Kidney (tissue), 13 donors: ENCODE measurements at regions not wholly inside any gene's neighbourhood (a gene's known extent, or its start where the extent isn't known, plus 50 kb on each side); places are given as distances from the start of the nearest gene placed in this dataset.
A peak's percentile ranks its signal among the peaks of the same experiment; 100 is the strongest.

Source experiments
- DNase-seq, 5 donors: peaks; one replicate each; pipeline ENCODE4 v3.0.0-alpha.2; 2013 to 2020
- FAIRE-seq: peaks from 2 replicates; lab custom pipeline; 2012; peaks lifted over from hg19 to GRCh38; lab: Jason Lieb, UNC
- H3K27ac ChIP-seq, 2 donors: one replicate each; pipeline ENCODE4 v1.7.0; 2013; ENCODE audit warnings: low read depth in 2 of 2, low read length in 2 of 2, inconsistent platforms in 1 of 2
- H3K27me3 ChIP-seq: one replicate; pipeline ENCODE4 v1.7.1; 2013; ENCODE audit warnings: low read length, inconsistent platforms; ENCODE audit not compliant: control insufficient read depth, insufficient read depth
- H3K36me3 ChIP-seq, 3 donors: one replicate each; pipeline versions ENCODE4 v1.7.0 to v1.7.1; 2013; ENCODE audit warnings: low read length in 3 of 3, control low read depth in 1 of 3, inconsistent platforms in 1 of 3; ENCODE audit not compliant: insufficient read depth in 3 of 3, control insufficient read depth in 2 of 3
- H3K4me1 ChIP-seq, 3 donors: one replicate each; pipeline versions ENCODE4 v1.7.0 to v1.7.1; 2013; ENCODE audit warnings: low read length in 3 of 3, inconsistent platforms in 1 of 3, low read depth in 1 of 3; ENCODE audit not compliant: control insufficient read depth in 2 of 3, insufficient read depth in 2 of 3
- H3K4me3 ChIP-seq, 3 donors: one replicate each; pipeline versions ENCODE4 v1.7.0 to v1.8.1; 2013; ENCODE audit warnings: low read length in 3 of 3, control low read depth in 1 of 3, inconsistent platforms in 1 of 3
- H3K9ac ChIP-seq, 3 donors: one replicate each; pipeline versions ENCODE4 v1.7.0 to v1.7.1; 2013; ENCODE audit warnings: low read length in 3 of 3, control low read depth in 1 of 3, inconsistent platforms in 1 of 3
- H3K9me3 ChIP-seq, 3 donors: one replicate each; pipeline versions ENCODE4 v1.7.0 to v1.7.1; 2013; ENCODE audit warnings: low read length in 3 of 3, control low read depth in 1 of 3, inconsistent platforms in 1 of 3; ENCODE audit not compliant: control insufficient read depth in 2 of 3, insufficient read depth in 1 of 3
- intact Hi-C: fragments of 100-400 bp; cut with DNase I; formaldehyde crosslinking; loops from one replicate; pipeline ENCODE4 v1.11.1; 2022
- TF ChIP-seq, protein P1 (sequence below): IDR thresholded peaks from 3 replicates; pipeline ENCODE4 v1.5.1; 2012; ENCODE audit warnings: mild to moderate bottlenecking, moderate library complexity, borderline replicate concordance; ENCODE audit not compliant: insufficient read depth; ENCODE audit errors: extremely low read depth
- donor health status: control.
- donor health status: control.
- donor health status: control.
- donor health status: control.
- donor health status: control.
- donor health status: DM: yes; HTN: yes; CAD: no.
- donor health status: Normal renal cell carcinoma (clear cell type).

DNA sequence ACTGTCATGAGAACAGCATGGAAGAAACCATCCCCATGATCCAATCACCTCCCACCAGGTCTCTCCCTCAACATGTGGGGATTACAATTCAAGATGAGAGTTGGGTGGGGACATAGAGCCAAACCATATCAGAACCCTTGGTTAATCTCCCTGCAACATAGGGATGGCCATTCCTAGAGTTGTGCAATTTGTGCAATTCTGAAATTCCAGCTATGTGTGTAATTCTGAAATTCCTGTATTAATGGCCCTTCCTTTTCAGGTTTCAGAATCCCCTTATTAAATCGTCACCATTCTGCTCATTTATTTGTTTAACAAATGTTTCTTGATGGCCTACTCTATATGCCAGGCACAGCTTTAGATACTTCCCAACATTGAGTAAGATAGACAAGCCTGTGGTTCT is 282.6 kb downstream of the SMARCA2 start:
- Histone ChIP-seq H3K36me3 (no peaks in the 10 kb centered on the region), H3K27ac (no peak overlapping the region), H3K9me3 (no peaks in the 10 kb centered on the region), H3K27me3 (no peaks in the 10 kb centered on the region), H3K4me3 (no peak overlapping the region), H3K4me1 (no peaks in the 10 kb centered on the region), H3K9ac (no peak overlapping the region)
- no peak for FAIRE-seq
- intact Hi-C loops: no loop called here
- no peak for DNase-seq
- TF ChIP-seq, protein P1, sequence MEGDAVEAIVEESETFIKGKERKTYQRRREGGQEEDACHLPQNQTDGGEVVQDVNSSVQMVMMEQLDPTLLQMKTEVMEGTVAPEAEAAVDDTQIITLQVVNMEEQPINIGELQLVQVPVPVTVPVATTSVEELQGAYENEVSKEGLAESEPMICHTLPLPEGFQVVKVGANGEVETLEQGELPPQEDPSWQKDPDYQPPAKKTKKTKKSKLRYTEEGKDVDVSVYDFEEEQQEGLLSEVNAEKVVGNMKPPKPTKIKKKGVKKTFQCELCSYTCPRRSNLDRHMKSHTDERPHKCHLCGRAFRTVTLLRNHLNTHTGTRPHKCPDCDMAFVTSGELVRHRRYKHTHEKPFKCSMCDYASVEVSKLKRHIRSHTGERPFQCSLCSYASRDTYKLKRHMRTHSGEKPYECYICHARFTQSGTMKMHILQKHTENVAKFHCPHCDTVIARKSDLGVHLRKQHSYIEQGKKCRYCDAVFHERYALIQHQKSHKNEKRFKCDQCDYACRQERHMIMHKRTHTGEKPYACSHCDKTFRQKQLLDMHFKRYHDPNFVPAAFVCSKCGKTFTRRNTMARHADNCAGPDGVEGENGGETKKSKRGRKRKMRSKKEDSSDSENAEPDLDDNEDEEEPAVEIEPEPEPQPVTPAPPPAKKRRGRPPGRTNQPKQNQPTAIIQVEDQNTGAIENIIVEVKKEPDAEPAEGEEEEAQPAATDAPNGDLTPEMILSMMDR: no peak

DNA sequence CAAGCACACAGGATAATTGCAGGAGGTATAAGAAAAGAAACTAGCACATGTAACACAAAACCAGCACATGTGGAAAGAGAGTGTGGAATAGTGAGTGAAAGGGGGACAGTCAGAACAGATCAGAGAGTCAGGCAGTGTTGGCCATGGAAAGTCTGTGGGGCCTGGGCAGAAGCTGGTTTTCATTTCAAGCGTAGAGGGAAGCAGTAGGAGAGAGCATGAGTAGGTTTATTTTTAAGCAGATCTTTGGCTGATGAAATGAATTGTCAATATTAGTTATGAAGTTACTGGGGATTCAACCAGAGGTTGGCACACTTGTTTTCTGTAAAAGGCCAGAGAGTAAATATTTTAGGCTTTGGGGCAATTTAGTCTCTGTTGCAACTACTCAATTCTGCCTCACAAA is 283.1 kb downstream of the SMARCA2 start:
- Histone ChIP-seq H3K27me3 (no peaks in the 10 kb centered on the region), H3K4me3 (no peak overlapping the region), H3K9ac (no peak overlapping the region), H3K4me1 (no peaks in the 10 kb centered on the region), H3K9me3 (no peaks in the 10 kb centered on the region), H3K36me3 (no peaks in the 10 kb centered on the region), H3K27ac (no peak overlapping the region)
- DNase-seq (no peak), FAIRE-seq (no peak)
- TF ChIP-seq, protein P1: no peak
- intact Hi-C loops: no loop called here

DNA sequence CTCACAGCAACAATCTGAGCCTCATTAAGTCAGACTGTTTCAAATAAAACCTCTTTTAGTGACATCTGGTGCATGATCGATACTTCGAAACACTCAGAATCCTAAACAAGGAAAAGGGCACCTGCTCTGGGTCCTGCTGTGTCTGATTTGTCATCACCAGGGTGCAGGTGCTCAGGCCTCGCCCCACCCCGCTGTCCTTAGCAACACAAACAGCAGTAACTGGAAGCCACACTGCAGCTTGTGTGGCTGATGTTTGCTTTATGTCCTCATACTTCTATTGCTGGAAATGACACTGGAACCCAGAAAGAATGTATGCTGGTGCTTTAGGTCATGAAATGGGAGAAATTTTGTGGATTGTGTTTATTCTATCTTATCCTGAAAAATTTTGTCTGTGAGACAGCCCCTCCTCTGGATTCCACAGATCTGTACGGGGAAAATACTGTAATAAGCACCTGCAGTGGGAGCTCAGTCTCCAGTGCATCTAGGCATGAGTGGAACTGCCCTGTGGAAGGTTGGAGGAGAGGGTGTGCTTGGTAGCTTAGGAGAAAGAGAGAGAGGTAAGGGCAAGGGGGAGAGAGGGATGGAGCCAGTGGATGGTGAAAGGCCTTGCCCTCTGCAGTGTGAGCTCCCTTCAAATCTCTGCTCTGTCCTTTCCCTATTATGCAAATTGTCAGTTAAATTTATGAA is 284.2 kb downstream of the SMARCA2 start:
- H3K27ac ChIP-seq: no peak overlapping the region
- no peaks in the 10 kb centered on the region for H3K9me3 ChIP-seq
- intact Hi-C loops: no loop called here
- DNase-seq: peak in 2 of 5 donors; percentile 33 to 34
- FAIRE-seq: no peak
- no peak overlapping the region for H3K9ac ChIP-seq
- H3K36me3 ChIP-seq: no peaks in the 10 kb centered on the region
- H3K27me3 ChIP-seq: no peaks in the 10 kb centered on the region
- TF ChIP-seq, protein P1: no peak
- H3K4me1 ChIP-seq: no peaks in the 10 kb centered on the region
- no peak overlapping the region for H3K4me3 ChIP-seq

DNA sequence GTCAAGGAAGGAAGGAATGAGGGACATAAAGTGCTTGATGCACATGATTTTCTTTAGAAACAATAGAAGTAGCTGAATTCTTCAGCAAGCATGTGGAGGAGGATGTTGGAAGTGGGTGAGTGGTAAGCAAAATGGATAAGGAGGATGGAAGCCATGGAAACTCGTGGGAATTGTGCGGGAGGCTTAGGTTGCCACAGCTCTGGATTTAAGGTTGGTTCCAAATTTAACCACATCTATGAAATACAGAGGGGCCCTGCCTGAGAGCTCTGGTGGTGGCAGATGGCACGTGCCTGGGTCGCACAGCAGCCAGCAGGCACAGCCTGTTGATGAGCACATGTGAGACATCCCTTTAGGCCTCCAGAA is 284.7 kb downstream of the SMARCA2 start:
- TF ChIP-seq, protein P1: no peak
- DNase-seq (no peak), FAIRE-seq (no peak)
- Histone ChIP-seq H3K36me3 (no peaks in the 10 kb centered on the region), H3K27ac (no peak overlapping the region), H3K27me3 (no peaks in the 10 kb centered on the region), H3K9ac (no peak overlapping the region), H3K4me3 (no peak overlapping the region), H3K4me1 (no peaks in the 10 kb centered on the region), H3K9me3 (no peaks in the 10 kb centered on the region)
- intact Hi-C loops: no loop called here
